ENCODE measurements at regions not wholly inside any gene's neighbourhood (a gene's known extent, or its start where the extent isn't known, plus 50 kb on each side); places are given as distances from the start of the nearest gene placed in this dataset.
"Not testable (repeated sequence)": the region's sequence is repeated elsewhere in the genome, so short reads cannot be mapped to it uniquely, and the experiment has no call there.

DNA sequence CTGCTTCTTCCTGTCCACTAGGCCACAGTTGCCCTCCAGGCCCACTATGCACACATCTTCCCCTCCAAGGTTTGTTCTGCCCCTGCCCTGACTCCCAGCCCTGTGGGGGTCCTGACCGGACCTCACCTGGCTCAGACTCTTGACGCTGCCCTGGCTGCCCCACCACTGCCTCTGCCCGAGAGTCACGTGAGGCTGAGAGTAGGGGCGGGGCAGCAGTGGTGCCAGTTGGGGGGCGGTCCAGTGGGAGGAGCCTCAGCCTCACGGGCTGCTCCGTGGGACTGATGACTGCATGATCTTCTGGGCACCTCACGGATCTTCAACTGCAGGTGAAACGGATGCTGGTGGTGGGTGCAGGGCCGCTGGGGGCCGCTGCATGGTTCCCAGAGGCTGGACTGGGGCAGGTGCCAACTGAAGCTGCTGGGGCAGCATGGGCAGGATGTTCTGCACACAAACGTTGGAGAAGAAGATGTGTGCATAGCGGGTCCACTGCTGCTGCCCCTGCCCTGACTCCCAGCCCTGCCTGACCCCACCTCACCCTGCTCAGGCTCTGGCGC is 77.6 kb downstream of the HHIPL2 start:
- not testable (repeated sequence) for H3K9me3 ChIP-seq (ENCODE audit: low read depth, low read length); H3K4me1 ChIP-seq (ENCODE audit: insufficient read depth, low read length); H3K4me3 ChIP-seq (ENCODE audit: low read length); H3K27me3 ChIP-seq (ENCODE audit: insufficient read depth, low read length)

DNA sequence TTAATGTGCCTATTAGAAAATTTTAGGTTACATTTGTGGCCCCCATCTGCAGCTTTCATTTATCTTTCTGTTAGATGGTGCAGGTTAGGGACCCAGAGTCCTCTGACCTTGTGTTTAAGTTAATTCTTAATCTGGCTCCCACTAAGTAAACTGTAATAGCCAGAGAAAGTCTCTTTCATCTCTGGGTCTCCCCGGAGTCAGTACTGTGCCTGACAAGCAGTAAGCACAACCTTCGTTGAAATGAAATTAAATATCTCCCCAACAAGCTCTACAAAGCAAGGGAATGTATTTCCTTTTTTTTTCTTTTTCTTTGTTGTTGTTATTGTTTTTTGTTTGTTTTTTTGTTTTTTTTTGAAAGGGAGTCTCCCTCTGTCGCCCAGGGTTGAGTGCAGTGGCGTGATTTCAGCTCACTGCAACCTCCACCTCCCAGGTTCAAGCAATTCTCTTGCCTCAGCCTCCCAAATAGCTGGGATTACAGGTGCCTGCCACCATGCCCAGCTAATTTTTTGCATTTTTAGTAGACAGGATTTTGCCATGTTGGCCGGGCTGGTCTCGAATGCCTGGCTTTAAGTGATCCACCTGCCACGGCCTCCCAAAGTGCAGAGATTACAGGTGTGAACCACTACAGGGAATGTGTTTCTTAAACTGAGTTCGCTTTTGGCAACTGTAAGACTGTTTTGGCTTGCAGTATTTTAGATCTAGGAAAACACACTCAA is 81.6 kb downstream of the HHIPL2 start:
- peaks cover 12% of the 10 kb centered on the region for H3K4me1 ChIP-seq (ENCODE audit: insufficient read depth, low read length)
- H3K27me3 ChIP-seq (ENCODE audit: insufficient read depth, low read length): no peaks in the 10 kb centered on the region
- no peak overlapping the region for H3K4me3 ChIP-seq (ENCODE audit: low read length)
- H3K9me3 ChIP-seq (ENCODE audit: low read depth, low read length): no peaks in the 10 kb centered on the region

DNA sequence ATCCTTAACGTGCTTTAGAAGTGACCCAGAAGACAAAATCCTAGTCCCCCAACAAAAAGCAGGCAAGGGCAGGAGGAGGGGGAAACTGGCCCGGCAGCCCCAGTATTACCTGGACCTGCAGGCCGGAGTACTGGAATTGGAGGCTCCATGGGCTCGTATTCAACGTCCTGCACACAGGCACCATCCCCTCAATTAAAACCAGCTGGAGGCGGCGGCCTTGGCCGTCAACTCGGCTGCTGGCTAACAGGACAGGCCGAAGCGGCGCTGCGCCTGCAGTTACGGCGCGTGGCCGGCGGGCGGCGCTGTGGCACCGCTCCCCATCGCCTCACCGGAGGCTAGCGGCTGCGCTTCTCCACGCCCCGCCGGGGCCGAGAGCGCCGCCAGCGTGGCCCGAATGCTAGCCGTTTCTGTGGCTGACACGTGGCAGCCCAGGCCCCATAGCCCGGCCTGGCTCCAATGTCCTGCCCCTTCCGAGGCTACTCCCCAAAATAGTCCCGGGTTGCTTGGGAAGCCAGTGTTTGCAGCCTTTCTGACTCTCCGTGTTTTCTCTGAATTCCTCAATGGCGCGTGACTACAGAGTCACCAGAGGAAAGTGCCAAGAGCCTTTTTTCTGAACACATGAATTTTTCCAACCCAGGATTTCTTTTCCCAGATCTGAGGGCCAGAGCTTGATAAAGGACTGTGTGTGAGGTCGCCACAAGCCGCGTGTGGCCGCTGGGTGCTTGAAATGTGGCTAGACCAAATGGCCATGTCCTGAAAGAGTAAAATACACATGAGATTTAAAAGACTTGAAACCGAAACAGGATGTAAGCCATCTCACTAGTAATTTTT is 82.5 kb downstream of the HHIPL2 start:
- Histone ChIP-seq H3K4me1 (ENCODE audit: insufficient read depth, low read length) (peaks cover 12% of the 10 kb centered on the region), H3K4me3 (ENCODE audit: low read length) (peak overlapping the region; percentile 49), H3K27me3 (ENCODE audit: insufficient read depth, low read length) (no peaks in the 10 kb centered on the region), H3K9me3 (ENCODE audit: low read depth, low read length) (no peaks in the 10 kb centered on the region)

DNA sequence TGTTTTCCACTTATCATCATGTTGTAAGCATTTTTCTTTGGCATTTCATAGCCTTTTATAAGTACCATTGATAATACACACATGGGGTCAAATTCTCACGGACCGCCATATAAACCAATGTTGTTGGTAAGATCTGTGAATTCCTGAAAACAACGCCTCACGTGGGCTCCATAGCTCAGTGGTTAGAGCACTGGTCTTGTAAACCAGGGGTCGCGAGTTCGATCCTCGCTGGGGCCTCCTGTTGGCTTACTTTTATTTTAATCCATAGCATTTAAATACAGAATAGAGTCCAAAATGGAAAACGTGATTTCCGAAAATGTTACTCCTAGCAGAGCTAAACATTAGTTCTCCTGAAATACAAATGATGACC is 83.1 kb downstream of the HHIPL2 start:
- no peaks in the 10 kb centered on the region for H3K27me3 ChIP-seq (ENCODE audit: insufficient read depth, low read length)
- H3K9me3 ChIP-seq (ENCODE audit: low read depth, low read length): no peaks in the 10 kb centered on the region
- H3K4me3 ChIP-seq (ENCODE audit: low read length): peak overlapping the region; percentile 49
- peaks cover 12% of the 10 kb centered on the region for H3K4me1 ChIP-seq (ENCODE audit: insufficient read depth, low read length)

DNA sequence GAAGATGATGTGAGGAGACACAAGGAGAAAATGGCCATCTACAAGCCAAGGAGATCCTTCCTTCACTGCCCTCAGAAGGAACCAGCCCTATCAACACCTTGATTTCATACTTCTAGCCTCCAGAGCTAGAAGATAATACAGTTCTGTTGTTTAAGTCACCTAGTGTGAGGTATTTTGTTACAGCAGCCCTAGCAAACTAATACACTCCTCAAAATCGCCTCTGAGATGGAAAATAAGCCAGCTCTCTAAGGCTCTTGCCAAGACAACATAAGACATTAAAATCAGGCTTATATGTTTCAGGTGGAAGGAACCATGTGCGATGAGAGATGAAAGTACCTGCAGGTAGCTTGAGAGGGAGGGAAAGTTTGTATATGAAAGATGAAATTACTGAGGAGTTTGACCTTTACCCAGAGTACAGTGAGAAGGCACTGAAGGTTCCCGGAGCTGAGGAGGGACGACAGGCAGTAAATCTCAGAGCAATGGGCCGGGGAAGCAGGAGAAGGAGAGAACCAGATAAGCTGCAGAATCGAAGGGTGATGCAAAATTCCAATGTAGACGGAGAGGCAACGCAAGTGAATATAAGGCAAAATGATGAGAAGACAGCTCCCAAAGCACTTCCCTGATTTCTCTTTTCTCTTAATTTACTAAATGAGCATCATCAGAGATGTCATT is 84.7 kb downstream of the HHIPL2 start:
- Histone ChIP-seq H3K4me3 (ENCODE audit: low read length) (no peak overlapping the region), H3K9me3 (ENCODE audit: low read depth, low read length) (no peaks in the 10 kb centered on the region), H3K4me1 (ENCODE audit: insufficient read depth, low read length) (peaks cover 12% of the 10 kb centered on the region), H3K27me3 (ENCODE audit: insufficient read depth, low read length) (no peaks in the 10 kb centered on the region)

DNA sequence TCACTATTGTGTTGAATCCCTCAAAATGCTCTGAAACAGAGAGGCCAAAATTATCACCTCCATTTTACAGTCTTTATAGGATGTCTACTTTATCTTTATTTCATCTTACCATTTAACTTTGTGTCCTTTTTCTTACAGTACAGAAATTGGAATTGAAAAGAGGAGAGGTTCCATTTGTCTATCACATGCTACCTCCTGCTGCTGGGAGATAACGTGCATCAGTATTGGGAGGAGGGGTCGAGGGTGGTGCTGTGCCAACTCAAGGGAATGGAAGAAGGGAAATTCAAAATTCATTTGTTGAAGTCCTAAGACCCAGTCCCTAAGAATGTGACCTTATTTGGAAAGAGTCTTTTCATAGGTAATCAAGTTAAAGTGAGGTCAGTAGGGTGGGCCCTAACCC is 85.3 kb downstream of the HHIPL2 start:
- peaks cover 12% of the 10 kb centered on the region for H3K4me1 ChIP-seq (ENCODE audit: insufficient read depth, low read length)
- H3K27me3 ChIP-seq (ENCODE audit: insufficient read depth, low read length): no peaks in the 10 kb centered on the region
- no peaks in the 10 kb centered on the region for H3K9me3 ChIP-seq (ENCODE audit: low read depth, low read length)
- H3K4me3 ChIP-seq (ENCODE audit: low read length): no peak overlapping the region

DNA sequence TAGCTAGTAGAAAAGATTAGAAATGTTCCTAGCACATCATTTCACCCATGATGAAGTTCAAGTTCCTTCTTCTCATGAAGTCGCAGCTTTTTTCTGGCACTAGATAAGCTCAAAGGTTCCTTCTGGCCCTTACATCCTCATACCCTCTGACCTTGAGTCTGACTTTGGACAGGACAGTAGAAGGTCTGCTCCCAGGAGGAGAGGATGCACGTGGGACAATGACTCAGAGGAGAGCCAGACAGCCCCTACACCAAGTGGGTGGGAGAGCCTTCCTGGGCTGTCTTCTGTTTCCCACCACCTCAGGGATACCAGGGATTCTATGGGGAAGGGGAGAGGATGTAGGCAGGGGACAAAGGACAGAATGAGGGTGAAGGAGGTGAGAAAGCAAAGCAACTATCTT is 86.0 kb downstream of the HHIPL2 start:
- peaks cover 12% of the 10 kb centered on the region for H3K4me1 ChIP-seq (ENCODE audit: insufficient read depth, low read length)
- H3K27me3 ChIP-seq (ENCODE audit: insufficient read depth, low read length): no peaks in the 10 kb centered on the region
- H3K4me3 ChIP-seq (ENCODE audit: low read length): no peak overlapping the region
- H3K9me3 ChIP-seq (ENCODE audit: low read depth, low read length): no peaks in the 10 kb centered on the region

DNA sequence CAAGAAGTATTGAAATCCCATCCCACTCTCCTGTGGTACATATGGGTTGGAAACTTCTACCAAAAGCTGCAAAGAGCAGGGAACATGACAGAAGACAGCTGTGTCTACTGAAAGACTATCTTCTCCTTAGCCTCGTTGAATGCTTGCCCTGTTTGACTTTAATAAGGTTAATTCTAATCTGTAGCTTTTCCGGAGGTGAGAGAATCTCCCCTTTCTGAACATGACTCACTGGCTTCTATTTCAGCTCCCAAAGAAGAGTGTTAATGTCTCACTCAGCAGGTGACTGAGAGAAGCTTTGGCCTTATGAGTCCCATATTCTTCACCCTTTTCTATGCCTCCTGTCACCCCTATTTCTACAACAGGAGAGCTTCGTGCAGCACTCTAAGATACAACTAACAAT is 88.3 kb downstream of the HHIPL2 start:
- Histone ChIP-seq H3K27me3 (ENCODE audit: insufficient read depth, low read length) (no peaks in the 10 kb centered on the region), H3K4me3 (ENCODE audit: low read length) (no peak overlapping the region), H3K9me3 (ENCODE audit: low read depth, low read length) (no peaks in the 10 kb centered on the region), H3K4me1 (ENCODE audit: insufficient read depth, low read length) (peaks cover 10% of the 10 kb centered on the region)

DNA sequence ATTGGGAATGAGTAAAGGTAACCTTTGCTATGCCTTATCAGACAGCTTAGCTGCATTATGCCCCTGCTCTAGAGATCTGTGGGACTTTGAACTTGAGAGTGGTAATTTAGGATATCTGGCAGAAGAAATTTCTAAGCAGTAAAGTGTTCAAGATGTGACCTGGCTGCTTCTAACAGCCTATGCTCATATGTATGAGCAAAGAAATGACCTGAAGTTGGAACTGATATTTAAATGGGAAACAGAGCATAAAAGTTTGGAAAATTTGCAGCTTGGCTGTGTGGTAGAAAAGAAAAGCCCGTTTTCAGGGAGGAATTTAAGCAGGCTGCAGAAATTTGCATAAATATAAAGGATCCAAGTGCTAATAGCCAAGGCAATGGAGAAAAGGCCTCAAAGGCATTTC is 90.4 kb downstream of the HHIPL2 start:
- no peaks in the 10 kb centered on the region for H3K27me3 ChIP-seq (ENCODE audit: insufficient read depth, low read length)
- H3K9me3 ChIP-seq (ENCODE audit: low read depth, low read length): no peaks in the 10 kb centered on the region
- H3K4me3 ChIP-seq (ENCODE audit: low read length): no peak overlapping the region
- H3K4me1 ChIP-seq (ENCODE audit: insufficient read depth, low read length): peaks cover 12% of the 10 kb centered on the region

DNA sequence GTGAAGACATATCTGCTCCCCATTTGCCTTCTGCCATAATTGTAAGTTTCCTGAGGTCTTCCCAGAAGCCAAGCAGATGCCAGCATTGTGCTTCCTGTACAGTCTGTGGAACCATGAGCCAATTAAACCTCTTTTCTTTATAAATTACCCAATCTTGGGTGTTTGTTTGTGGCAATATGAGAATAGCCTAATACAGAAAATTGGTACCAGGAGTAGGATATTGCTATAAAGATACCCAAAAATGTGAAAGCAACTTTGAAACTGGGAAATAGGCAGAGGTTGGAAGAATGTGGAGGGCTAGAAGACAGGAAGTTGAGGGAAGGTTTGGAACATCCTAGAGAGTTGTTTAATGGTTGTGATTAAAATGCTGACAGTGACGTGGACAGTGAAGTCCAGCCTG is 90.8 kb downstream of the HHIPL2 start:
- Histone ChIP-seq H3K4me3 (ENCODE audit: low read length) (no peak overlapping the region), H3K9me3 (ENCODE audit: low read depth, low read length) (no peaks in the 10 kb centered on the region), H3K4me1 (ENCODE audit: insufficient read depth, low read length) (peaks cover 12% of the 10 kb centered on the region), H3K27me3 (ENCODE audit: insufficient read depth, low read length) (no peaks in the 10 kb centered on the region)

DNA sequence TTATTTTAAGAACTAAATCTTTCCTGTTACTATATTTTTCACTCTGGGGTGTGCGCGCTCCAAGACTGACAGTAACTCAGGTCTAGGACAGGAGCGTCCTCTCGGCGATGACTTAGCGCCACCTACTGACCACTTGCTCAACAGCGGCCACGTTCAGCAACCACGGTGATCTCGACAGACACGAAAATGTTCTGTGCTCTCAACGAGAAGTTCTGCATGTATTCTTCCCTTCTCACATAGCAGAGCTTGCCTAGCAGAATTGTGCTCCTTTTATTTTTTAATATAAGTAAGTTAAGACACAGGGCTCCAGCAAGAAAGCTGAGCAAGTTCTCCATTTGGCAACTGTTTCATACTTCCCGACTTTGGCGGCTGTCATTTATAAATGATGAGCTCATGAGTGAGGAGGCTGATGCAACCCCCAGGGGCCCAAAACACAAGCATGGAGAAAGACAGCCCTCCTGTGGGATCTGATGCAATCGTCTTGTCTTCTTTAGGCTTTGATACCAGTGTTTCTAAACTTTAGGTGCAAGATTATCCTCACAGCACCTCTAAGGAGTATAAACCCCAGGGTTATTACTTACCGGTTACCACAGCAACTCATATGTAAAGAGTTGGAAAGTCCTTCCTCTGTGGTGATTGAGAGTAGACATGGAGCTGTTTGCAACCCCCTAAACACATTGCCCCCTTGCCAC is 92.6 kb downstream of the HHIPL2 start:
- H3K9me3 ChIP-seq (ENCODE audit: low read depth, low read length): no peaks in the 10 kb centered on the region
- no peak overlapping the region for H3K4me3 ChIP-seq (ENCODE audit: low read length)
- H3K4me1 ChIP-seq (ENCODE audit: insufficient read depth, low read length): peaks cover 12% of the 10 kb centered on the region
- no peaks in the 10 kb centered on the region for H3K27me3 ChIP-seq (ENCODE audit: insufficient read depth, low read length)

DNA sequence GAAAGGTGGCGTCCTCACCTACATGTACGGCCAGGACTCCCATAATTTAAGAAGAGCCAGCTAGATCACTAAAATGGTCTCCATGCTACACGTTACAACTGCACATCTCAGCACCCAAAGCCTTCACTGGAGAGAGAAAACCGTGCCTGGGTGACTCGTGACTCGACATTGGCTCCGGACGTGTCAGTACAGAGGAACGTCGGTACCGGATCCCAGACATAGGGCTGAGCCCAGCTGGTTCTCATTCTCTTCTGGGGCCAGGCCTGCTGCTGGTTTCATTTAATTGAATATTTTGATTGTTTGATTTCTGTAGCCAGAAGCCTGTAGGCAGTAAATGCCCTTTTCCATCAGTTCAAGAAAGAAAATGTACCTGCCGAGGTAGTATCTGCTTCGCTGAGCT is 93.1 kb downstream of the HHIPL2 start:
- H3K4me1 ChIP-seq (ENCODE audit: insufficient read depth, low read length): peaks cover 12% of the 10 kb centered on the region
- no peak overlapping the region for H3K4me3 ChIP-seq (ENCODE audit: low read length)
- no peaks in the 10 kb centered on the region for H3K9me3 ChIP-seq (ENCODE audit: low read depth, low read length)
- no peaks in the 10 kb centered on the region for H3K27me3 ChIP-seq (ENCODE audit: insufficient read depth, low read length)

DNA sequence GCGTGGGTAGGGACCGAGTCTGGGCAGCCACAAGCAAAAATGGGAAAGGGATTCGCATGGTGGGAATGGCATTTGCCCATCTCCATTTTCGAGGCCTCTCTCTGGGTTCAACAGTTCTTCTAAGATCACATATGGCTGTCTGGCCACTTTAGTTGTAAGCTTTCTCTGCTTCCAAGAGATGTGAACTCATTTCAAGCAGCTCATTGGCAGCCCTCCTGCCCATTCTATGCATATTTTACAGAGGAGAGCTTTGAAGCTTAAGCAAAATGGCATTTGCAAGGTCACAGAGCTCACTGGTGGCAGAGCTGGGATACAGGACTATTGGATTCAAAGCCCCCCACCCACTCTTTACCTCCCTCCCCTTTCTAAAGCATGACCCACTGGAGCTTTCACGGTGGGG is 93.7 kb downstream of the HHIPL2 start:
- Histone ChIP-seq H3K9me3 (ENCODE audit: low read depth, low read length) (no peaks in the 10 kb centered on the region), H3K4me1 (ENCODE audit: insufficient read depth, low read length) (peaks cover 12% of the 10 kb centered on the region), H3K4me3 (ENCODE audit: low read length) (no peak overlapping the region), H3K27me3 (ENCODE audit: insufficient read depth, low read length) (no peaks in the 10 kb centered on the region)

DNA sequence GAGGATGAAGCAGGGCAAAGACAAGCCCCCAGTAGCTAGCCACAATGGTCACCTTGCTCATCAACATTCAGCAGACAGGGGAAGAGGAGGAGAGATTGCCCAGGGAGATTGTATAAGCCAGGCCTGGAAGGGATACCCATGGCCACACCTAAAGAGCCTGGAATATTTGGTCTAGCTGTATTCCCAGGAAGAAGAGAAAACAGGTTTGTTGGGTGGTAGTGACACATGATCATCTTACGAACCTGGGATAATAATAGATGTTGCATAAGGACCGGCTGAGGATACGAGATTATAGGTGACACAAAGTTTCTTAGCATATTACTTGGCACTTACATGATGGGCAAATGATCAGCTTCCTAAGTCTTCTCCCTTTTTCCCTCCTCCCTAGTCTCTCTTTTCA is 95.9 kb downstream of the HHIPL2 start:
- Histone ChIP-seq H3K27me3 (ENCODE audit: insufficient read depth, low read length) (no peaks in the 10 kb centered on the region), H3K4me3 (ENCODE audit: low read length) (no peak overlapping the region), H3K9me3 (ENCODE audit: low read depth, low read length) (no peaks in the 10 kb centered on the region), H3K4me1 (ENCODE audit: insufficient read depth, low read length) (peaks cover 12% of the 10 kb centered on the region)

DNA sequence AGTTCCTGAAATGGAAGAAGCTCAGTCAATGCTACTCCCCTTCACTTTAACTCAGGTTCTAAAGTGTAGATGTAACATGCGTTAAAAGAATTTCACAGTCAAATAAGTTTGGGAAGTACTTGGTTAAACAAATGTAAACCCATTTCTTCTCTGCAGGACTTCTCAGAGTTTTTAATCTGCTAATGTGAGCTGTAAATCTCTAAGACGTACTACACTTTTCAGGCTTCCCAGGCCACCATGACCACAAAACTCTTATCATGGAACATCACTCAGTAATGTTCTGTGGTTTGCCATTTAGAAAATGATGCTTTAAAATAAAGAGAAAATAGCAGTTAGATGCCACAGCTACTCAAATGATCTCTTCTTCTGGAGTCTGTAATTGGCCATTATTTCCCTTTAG is 104.3 kb downstream of the HHIPL2 start:
- H3K4me1 ChIP-seq (ENCODE audit: insufficient read depth, low read length): no peaks in the 10 kb centered on the region
- no peaks in the 10 kb centered on the region for H3K9me3 ChIP-seq (ENCODE audit: low read depth, low read length)
- no peak overlapping the region for H3K4me3 ChIP-seq (ENCODE audit: low read length)
- no peaks in the 10 kb centered on the region for H3K27me3 ChIP-seq (ENCODE audit: insufficient read depth, low read length)

Measured in mononuclear cell (primary cell).